ENCODE measurements at regions not wholly inside any gene's neighbourhood (a gene's known extent, or its start where the extent isn't known, plus 50 kb on each side); places are given as distances from the start of the nearest gene placed in this dataset.

- TF ChIP-seq EZH2 (IDR thresholded peaks at IDR 0.05; ENCODE audit: insufficient read depth, poor library complexity, severe bottlenecking) (no peak), EZH2phosphoT487 (IDR thresholded peaks at IDR 0.05; ENCODE audit: insufficient read depth, low read depth) (no peak)
These were observed 866.5 kb upstream of the VRK2 start for GRCh38 chr2:57180042-57180567.

All from GM23248 (cell line).